GM21381 (cell line): ENCODE measurements at regions not wholly inside any gene's neighbourhood (a gene's known extent, or its start where the extent isn't known, plus 50 kb on each side); places are given as distances from the start of the nearest gene placed in this dataset.

Source experiments
- ATAC-seq: cut with Tn5 transposase; IDR thresholded peaks from one replicate; pipeline ENCODE4 v1.9.1; 2021; ENCODE audit warnings: mild to moderate bottlenecking, moderate library complexity; ENCODE audit not compliant: unreplicated experiment

DNA sequence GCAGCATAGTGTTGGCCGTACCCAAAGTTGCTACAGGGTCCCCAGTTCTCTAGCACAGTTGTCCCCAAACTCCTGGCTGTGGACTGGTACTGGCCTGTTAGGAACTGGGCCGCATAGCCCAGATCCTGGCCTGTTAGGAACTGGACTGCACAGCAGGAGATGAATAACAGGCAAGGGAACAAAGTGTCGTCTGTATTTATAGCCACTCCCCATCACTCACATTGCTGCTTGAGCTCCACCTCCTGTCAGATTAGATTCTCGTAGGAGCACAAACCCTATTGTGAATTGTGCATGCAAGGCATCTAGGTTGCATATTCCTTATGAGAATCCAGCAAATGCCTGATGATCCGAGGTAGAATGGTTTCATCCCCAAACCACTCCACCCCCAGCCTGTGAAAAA, 604.0 kb upstream of the LMCD1 start:
- no peak for ATAC-seq

DNA sequence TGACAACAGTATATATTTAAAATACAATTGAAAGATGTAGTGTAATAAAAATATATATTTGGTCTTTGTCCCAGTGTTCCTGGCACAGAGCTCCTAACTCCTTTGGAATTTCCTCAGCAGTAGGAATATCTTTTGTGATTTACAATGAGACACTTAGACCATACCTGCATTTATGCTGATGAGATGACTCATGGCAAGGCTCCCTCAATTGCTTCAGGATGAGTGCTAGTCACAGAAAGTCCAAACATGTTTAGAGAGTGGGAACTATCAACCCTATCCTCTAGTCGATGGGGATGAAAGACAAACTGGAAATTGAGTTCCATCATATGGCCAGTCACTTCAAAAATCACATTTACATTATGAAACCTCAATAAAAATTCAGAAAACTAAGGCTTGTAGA, 588.3 kb upstream of the LMCD1 start:
- ATAC-seq: no peak

DNA sequence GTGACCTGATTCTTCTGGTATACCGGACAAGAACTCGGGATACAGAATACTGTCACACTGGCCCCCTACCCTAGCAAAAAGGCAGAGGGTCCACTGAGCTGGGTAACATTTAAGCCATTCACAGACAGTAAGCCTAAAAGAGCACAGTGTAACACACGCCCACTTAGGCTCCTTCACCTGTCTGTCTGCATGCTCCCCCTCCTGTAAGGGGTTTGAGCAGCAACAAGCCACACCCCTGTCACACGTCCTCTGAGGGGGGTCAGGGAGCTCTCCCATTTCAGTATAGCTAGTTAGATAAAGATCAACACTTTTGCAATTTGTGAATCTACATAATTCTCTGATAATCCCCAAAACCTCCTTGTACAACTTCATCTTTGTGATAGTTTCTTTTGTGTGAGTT, 586.3 kb upstream of the LMCD1 start:
- ATAC-seq: no peak

DNA sequence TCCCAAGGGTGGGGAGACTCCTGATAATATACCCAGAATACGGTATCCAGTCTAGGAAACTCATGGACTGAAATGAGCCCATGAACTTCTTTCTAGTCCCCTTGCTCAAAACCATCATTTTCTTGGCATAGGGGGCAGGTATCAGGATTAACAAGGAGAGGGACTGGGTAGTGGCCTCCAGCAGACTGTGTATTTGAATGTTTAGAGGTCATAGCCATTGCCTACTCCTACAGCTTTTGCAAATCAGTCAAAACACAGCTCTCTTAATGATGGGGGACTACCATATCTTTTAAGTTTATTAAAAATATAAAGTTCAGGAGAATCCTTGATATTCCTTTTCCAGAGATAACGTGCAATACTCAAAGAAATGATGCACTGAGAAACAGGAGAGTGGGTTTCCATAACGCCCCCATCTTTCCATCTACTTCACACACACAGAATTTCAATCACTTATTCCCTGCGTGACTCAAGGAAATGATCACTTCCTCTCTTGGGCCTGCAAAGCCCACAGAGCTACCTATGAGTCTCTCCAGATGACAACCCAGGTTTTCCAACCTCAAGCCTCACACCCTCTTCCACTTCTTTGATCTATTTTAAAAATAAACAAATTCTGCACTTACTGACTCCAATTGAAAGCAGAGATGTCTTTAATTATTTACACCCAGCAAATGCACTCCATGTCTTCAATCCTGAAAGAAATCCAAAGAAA, 584.0 kb upstream of the LMCD1 start:
- no peak for ATAC-seq

DNA sequence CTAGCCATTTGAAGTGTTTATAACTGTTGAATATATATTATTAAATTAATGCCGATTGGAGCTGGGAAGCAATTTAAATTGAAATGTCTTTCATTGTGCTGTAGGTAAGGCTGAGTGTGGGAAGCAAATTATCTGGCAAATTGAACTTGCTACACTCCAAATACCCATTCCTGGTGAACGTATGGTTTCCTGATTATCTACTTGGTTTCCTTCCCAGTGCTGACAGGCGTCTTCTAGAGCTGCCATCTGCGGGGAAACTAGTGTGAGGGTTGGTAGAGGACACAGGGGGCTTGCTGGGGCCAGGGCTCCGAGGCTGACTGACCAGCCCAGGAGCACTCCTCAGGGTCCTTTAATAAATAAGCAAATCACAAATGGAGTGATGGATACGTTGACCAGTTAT, 581.4 kb upstream of the LMCD1 start:
- no peak for ATAC-seq

DNA sequence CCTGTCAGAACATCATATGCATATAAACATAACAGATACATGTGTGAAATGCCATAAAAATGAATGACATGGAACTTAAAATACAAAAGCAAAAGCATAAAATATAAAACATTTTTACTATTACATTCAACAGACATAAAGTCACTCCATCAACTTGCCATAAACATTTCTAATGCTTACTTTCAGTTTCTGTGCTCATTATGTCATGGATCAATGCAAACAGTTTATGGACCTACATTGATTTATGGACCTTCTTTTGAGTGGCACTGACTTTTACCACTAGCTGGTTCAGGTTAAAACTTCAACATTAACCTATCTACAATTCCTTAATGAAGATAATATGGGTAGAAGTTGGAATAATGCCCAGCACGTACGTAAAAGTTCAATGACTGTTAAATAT, 577.4 kb upstream of the LMCD1 start:
- ATAC-seq: no peak

DNA sequence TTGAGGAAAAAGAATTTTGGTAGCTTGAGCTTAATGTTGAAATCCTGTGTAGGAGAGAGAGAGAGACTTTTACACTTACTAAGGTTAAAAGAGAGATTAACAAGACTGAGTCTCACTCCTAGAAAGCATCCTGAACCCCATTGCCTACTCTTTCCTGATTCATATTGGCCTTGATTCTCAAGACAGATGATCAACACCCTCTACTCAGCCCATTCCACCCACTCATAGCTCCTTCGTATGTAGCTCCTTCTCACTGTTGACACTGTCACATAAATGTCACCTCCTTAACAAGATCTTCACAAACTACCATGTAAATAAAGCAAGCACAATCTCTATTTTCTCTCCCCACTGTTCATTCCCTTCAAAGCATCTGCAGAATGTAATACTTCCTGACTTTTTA, 574.6 kb upstream of the LMCD1 start:
- ATAC-seq: no peak

DNA sequence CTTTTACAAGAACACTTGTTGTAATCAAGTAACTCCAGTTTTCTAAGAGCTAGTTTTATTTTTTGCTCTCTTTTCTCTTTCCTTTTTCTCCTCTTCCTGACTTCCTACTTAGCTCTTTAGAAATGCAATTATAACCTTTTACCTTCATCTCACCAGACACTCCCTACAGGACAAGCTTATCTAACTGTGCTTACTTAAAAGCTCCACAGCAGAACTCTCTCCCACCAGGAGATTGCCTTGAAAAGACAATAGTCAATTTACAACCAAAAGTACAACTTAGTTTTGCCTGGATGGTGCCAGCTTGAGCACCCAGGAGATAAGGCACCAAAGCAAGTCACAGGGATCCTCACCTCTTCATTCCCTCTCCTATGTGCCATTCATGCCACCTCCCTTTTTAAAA, 573.8 kb upstream of the LMCD1 start:
- no peak for ATAC-seq

DNA sequence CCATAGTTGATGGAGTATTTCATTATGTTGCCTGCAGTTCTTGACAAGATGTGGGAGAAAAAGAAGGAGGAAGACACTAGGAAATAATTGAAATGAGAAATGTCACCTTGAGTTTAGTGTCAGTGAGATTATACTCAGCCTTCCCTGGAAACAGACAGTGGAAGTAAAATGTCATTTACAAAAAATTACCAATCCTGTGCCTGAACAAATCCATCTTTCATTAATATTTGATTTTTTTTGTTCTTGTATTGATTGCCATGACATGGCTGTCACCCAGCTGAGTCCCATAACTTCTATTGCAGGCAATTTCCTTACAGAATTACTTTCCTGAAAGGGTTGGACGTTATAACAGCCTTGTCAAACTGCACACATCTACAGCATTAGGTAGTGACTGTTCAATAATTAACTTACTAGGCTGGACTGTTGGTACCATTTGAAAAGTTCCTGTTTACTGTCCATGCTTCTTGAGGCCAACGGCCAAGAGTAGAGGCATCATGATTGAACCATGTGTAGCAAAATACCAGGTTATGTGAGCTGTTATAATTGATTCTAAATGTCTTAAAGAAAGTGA, 572.2 kb upstream of the LMCD1 start:
- no peak for ATAC-seq

DNA sequence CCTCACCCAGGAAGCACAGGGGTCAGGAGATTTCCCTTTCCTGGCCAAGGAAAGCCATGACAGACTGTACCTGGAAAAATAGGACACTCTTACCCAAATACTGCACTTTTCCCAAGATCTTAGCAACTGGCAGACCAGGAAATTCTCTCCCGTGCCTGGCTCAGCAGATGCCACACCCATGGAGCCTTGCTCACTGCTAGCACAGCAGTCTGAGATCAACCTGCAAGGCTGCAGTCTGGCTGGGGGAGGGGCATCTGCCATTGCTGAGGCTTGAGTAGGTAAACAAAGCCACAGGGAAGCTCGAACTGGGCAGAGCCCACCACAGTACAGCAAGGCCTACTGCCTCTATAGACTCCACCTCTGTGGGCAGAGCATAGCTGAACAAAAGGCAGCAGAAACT, 567.3 kb upstream of the LMCD1 start:
- no peak for ATAC-seq

DNA sequence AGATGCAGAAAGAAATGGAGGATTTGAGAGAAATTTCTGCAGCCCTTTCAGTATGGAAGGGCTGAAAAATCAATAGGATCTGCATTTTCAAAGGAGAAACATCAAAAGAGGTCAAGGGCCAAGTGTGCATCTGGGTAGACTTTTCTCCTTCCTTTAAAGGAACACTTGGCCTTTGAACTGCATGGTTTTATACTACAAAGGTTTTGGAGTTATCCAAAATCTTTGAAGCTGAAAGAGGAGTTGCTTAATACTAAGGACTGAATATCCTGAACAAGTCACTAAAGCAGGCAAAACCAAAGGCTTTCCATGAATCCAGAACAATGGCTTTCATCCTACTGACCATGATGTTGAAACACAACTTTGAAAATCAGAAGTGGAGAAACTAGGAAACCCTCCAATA, 553.7 kb upstream of the LMCD1 start:
- no peak for ATAC-seq

DNA sequence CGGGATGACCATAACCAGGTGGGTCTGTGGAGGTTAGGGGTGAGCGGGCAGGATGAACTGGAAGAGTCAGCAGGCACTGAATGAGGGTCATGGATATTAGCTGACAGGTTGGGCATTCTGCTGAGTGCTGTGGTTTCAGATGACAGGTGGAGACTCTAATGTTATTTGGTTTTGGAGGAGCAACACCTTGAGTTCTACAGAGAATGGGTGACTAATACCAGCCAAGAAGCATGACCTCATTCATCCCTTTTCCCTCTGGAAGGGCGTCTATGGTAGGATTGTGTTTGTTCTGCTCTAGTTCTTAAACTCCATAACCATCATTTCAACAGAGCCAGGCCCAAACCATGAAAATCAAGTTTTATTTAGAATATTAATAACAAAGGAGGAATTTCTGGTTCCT, 550.7 kb upstream of the LMCD1 start:
- ATAC-seq: no peak

DNA sequence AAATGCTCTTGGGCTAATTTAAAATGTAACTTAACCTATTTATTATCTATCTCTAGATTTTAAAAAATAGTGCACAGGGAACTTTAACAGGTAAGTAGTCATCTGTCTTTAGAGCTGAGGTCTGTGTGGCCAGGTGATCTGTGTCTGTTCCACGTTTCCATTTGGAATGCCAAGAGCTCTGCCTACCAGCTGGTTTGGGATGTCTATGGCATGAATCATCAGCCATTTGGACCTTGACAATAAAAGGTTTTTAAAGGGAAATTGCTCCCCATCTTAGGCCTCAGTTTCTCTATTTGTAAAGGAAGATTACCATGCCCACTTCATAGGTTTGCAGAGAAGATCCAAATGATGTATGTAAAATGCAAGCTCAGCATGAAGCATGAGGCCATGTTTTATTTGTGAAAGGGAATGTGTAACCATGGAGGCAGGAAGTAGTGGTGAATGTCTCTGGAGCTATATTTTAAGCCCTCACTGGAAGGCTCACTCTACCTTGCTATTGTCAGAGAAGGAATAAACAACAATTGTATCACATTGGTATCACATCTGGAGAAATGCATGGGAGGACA, 548.1 kb upstream of the LMCD1 start:
- ATAC-seq: no peak

DNA sequence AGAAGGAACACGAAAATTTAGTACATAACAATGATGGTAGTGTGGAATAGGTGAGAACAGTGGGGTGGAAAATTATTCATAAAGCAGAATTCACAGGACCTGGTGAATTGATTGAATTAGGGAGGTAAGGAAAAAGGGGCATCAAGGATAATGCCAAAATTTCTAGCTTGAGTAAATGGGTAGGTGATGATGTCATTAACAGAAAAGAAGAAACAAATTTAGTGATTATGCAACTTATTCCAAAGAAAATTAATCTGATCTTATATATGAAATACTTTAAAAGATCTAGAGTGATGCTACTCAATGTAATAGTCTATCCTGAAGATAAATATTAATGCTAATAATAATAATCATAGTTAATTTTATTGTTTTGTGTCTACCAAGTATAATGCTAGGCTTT, 544.6 kb upstream of the LMCD1 start:
- no peak for ATAC-seq

DNA sequence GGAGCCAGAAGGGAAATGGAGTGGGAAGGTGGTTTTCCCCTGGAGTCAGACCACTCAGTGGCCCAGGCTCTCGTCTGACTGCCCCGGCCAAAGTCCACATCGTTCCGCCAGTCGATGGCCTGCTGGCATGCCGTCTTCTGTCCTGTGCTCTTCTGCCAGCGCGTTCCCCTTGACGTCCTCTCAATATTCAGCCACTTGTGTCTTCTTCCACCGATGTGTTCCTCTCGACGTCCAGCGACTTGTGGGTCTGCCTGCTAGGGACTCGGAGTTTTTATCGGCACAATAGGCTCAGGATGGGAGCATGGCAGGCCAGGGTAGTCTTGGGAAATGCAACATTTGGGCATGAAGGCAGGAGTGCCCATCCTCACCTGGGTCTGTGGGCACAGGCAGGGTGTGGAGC, 542.5 kb upstream of the LMCD1 start:
- no peak for ATAC-seq

DNA sequence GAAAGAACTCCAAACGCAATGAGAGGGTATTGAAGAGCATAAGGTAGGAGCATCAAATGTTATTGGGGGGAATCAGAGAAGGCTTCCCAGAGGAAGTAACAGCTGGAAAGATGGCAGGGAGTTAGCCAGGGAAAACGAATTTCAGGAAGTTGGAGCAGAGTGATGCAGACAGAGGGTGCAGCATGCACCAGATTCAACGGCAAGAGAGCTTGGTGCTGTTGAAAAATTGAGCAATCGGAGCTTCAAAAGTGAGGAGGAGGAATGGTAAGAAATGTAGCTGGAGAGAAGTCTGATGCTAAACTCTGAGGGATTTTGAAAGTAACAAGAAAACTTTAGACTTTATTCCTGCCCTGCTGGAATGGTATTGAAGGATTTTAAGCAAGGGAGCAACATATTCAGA, 541.0 kb upstream of the LMCD1 start:
- no peak for ATAC-seq

DNA sequence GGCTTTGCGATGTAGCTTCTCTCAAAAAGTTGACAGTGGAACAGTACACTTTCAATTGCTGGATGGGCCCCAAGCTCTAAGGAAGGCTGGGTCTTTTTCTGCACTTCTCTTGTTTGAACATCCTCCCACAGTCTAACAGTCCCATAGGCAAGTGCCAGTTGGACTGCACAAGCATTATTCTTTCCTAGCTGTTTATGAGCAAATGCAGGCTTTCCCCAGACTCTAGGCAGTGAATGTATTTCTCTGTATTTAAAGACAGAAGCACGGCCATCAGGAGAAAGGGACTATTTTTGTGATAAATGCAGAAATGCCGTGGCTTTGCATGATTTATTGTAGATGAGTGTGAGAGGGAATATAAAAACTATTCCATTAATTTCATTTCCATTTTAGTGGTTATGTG, 539.3 kb upstream of the LMCD1 start:
- no peak for ATAC-seq

DNA sequence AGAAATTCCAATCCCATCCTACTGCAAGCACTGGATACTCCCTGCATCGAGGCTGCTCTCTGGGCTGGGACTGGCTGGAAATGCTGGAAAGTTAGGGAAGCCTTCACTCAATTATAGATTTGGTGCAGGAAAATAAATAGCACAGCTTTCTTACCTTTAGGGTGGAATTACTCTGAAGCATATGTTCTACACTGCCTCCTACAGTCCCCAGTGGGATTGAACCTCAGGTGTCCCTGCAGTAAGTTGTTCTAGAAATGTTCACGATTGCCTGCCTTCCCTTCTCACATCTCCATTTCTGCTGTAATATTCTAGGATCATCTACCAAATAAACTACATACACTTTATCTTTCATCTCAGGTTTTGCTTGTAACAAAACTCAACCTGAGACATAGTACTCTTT, 536.7 kb upstream of the LMCD1 start:
- no peak for ATAC-seq

DNA sequence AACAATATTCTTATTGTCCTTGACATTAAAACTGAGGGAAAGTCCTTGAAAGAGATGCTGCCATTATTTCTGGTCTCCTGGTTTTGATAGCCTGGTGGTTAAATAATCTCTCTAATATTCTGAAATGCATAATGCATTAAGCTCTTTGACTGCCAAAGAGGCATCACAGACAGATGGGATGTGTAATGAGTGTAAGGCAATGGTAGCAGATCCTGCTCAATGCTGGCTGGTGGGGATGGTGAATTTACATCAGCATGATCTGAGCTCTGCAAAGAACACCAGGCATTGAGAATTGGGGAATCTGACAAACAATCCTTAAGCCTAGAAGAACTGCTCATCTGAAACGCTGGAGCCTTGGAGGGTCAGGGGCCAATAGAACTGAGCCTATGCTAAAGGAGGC, 528.6 kb upstream of the LMCD1 start:
- no peak for ATAC-seq

DNA sequence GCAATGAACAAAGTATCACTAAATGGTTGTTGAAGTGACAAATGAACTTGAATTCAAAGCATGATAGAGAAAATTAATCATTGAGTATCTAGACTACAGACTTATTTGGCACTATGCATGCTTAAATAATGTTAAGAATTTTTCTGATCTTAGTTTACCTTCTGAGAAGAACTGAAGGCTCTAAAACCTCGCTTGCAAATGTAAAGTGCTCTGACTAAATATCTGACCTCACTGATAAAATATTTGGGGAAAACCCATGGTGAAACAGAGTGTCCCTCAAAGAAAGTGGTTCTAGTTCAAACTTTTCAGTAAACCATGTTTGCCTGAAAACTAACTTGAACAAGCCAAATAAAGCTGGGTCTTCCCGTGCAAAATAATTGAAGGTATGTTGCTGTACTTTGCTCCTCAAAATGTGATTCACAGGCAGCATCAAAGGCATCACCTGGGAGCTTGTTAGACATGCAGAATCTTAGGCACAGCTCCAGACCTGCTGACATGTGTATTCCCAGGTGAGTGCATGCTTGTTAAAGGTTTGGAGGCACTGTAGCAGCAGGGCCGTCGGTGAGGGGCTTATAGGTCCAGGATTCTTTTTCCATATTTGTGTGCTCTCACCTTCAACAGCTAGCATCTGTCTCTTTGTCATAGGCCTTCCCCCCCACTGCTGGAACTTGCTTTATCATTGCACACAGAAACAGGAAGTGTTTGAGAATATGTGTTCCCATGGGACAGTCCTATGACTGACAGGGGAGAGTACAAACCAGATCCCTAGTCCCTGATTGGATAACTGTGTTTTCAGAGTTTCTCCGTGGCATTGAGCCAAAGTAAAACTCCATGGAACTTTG, 524.2 kb upstream of the LMCD1 start:
- no peak for ATAC-seq

DNA sequence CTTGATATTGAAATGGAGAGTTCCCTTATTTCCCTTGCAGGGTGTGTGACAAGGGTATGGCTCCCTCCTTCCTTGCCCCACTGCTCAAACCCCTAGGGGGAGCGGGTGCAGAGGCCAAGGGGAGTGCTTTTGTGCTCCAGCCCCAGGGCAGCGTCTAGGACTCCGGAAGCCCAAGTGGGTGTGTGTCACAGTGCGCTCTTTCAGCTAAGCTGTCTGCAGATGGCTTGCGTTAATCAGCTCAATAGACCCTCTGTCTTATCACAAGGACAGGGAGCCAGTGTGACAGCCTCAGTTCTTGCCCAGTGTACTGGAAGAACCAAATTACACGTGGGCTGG, 523.6 kb upstream of the LMCD1 start:
- no peak for ATAC-seq

DNA sequence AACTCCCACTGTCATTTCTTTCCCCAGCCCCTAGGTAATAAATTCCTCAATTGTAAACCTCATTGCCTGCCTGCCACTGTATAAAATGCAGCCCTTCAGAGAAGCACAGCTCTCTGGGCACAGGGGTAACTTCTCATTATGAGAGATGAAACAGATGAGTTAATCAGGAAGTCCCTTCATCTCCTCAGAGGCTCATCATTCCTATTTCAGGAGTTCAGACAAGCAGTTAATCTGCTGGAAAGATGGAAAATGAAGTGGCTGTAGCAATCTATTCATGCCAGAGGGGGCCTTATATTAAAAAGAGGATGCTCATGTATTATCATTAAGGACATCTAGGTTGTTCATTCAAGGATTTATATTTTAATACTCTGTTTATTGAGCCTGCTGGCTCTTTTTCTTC, 519.5 kb upstream of the LMCD1 start:
- no peak for ATAC-seq
